H1 (cell line): ENCODE measurements at regions not wholly inside any gene's neighbourhood (a gene's known extent, or its start where the extent isn't known, plus 50 kb on each side); places are given as distances from the start of the nearest gene placed in this dataset.

Experiments used
- CTCF ChIA-PET: fragments of 300-600 bp; sonication (Branson Sonifier 250); formaldehyde crosslinking; loops from one replicate; lab custom pipeline; 2021; ENCODE audit not compliant: partially characterized antibody; lab: Charles Lee
- POLR2A ChIA-PET: fragments of 300-600 bp; sonication (Branson Sonifier 250); formaldehyde crosslinking; loops from one replicate; lab custom pipeline; 2021; ENCODE audit warnings: inconsistent platforms; ENCODE audit not compliant: partially characterized antibody; lab: Charles Lee
- DNase-seq, 2 experiments: peaks; one replicate each; pipeline versions ENCODE4 v3.0.0 to v3.0.0-alpha.2; 2010 to 2022; ENCODE audit warnings: low spot score in 2 of 2, low read depth in 1 of 2, mixed read lengths in 1 of 2
- FAIRE-seq: peaks from 2 replicates; lab custom pipeline; 2011; peaks lifted over from hg19 to GRCh38; lab: Jason Lieb, UNC
- H2AFZ ChIP-seq: 2 replicates; pipeline ENCODE4 v1.8.1; 2012; ENCODE audit warnings: low read length, inconsistent platforms
- H2AK5ac ChIP-seq: 2 replicates; pipeline ENCODE4 v1.6.1; 2013; ENCODE audit warnings: low read depth, low read length
- H2BK120ac ChIP-seq: replicated peaks from 2 replicates; pipeline ENCODE3; 2013; ENCODE audit warnings: low read depth, low read length, inconsistent platforms
- H2BK12ac ChIP-seq: 2 replicates; pipeline ENCODE4 v1.6.1; 2013; ENCODE audit warnings: low read depth, low read length
- H2BK15ac ChIP-seq: 2 replicates; pipeline ENCODE4 v1.6.1; 2013; ENCODE audit warnings: low read length
- H2BK20ac ChIP-seq: 2 replicates; pipeline ENCODE4 v1.6.1; 2013; ENCODE audit warnings: low read length
- H2BK5ac ChIP-seq: 2 replicates; pipeline ENCODE4 v1.6.1; 2013; ENCODE audit warnings: low read depth, low read length
- H3K14ac ChIP-seq: 2 replicates; pipeline ENCODE4 v1.6.1; 2013; ENCODE audit warnings: inconsistent platforms; ENCODE audit not compliant: insufficient read length
- H3K18ac ChIP-seq: 2 replicates; pipeline ENCODE4 v1.6.1; 2013; ENCODE audit warnings: low read length; ENCODE audit errors: extremely low read depth
- H3K23ac ChIP-seq: 2 replicates; pipeline ENCODE4 v1.6.1; 2013; ENCODE audit warnings: inconsistent platforms; ENCODE audit not compliant: insufficient read length
- H3K23me2 ChIP-seq: 2 replicates; pipeline ENCODE4 v1.6.1; 2013; ENCODE audit warnings: low read depth, low read length
- H3K27ac ChIP-seq: 2 replicates; pipeline ENCODE4 v1.6.1; 2011; ENCODE audit warnings: low read depth, low read length, inconsistent platforms
- H3K27me3 ChIP-seq, 4 experiments: replicated peaks in 1 of 4; 1 replicate in 1 of 4; 2 replicates in 3 of 4; pipeline versions ENCODE4 v1.6.1 to v1.8.1; 2011 to 2013; ENCODE audit warnings: low read length in 3 of 4, mild to moderate bottlenecking in 3 of 4, inconsistent platforms in 2 of 4, mixed read lengths in 2 of 4, moderate library complexity in 1 of 4; ENCODE audit not compliant: control insufficient read depth in 3 of 4, insufficient read depth in 3 of 4; ENCODE audit errors: extremely low read depth in 1 of 4
- H3K36me3 ChIP-seq, 4 experiments: 2 replicates each; pipeline versions ENCODE4 v1.6.1 to v1.8.1; 2011 to 2013; ENCODE audit warnings: mild to moderate bottlenecking in 4 of 4, low read length in 3 of 4, moderate library complexity in 2 of 4, control low read depth in 1 of 4, inconsistent platforms in 1 of 4; ENCODE audit not compliant: insufficient read depth in 4 of 4, control insufficient read depth in 2 of 4
- H3K4ac ChIP-seq: replicated peaks from 2 replicates; pipeline ENCODE3; 2013; ENCODE audit warnings: low read length, low read depth, mixed read lengths, inconsistent platforms; ENCODE audit not compliant: insufficient read length
- H3K4me1 ChIP-seq, 4 experiments: replicated peaks in 1 of 4; 1 replicate in 1 of 4; 2 replicates in 3 of 4; pipeline versions ENCODE4 v1.6.1 to v1.8.1; 2011 to 2013; ENCODE audit warnings: low read length in 3 of 4, inconsistent platforms in 2 of 4, mixed read lengths in 1 of 4; ENCODE audit not compliant: insufficient read depth in 4 of 4, control insufficient read depth in 3 of 4
- H3K4me2 ChIP-seq, 2 experiments: 2 replicates each; pipeline versions ENCODE4 v1.6.1 to v1.8.1; 2011 to 2013; ENCODE audit warnings: low read depth in 2 of 2, low read length in 2 of 2, control low read depth in 1 of 2, inconsistent platforms in 1 of 2, mild to moderate bottlenecking in 1 of 2; ENCODE audit not compliant: insufficient read depth in 1 of 2
- H3K4me3 ChIP-seq, 4 experiments: fragments of 200-600, 300-600 bp in 1 of 4; sonication (generic), shearing (Covaris generic), sonication (Bioruptor Twin) in 1 of 4; 2 replicates each; pipeline versions ENCODE4 v1.5.1 to v1.8.1; 2011 to 2016; ENCODE audit warnings: low read length in 4 of 4, low read depth in 3 of 4, control low read depth in 2 of 4, inconsistent platforms in 2 of 4, mild to moderate bottlenecking in 2 of 4, mixed read lengths in 1 of 4, moderate library complexity in 1 of 4; ENCODE audit not compliant: insufficient read depth in 2 of 4; ENCODE audit errors: extremely low read depth in 1 of 4
- H3K56ac ChIP-seq: replicated peaks from 2 replicates; pipeline ENCODE3; 2013; ENCODE audit warnings: low read depth, mild to moderate bottlenecking, mixed read lengths, low read length, inconsistent platforms; ENCODE audit not compliant: insufficient read length
- H3K79me1 ChIP-seq: 2 replicates; pipeline ENCODE4 v1.6.1; 2013; ENCODE audit warnings: low read depth, low read length, control low read depth
- H3K79me2 ChIP-seq, 2 experiments: 2 replicates each; pipeline versions ENCODE4 v1.6.1 to v1.8.1; 2012 to 2013; ENCODE audit warnings: low read length in 2 of 2, mild to moderate bottlenecking in 2 of 2, inconsistent platforms in 1 of 2; ENCODE audit not compliant: insufficient read depth in 2 of 2, control insufficient read depth in 1 of 2
- H3K9ac ChIP-seq, 4 experiments: replicated peaks in 1 of 4; 1 replicate in 1 of 4; 2 replicates in 3 of 4; pipeline versions ENCODE4 v1.6.1 to v1.8.1; 2011 to 2013; ENCODE audit warnings: low read depth in 3 of 4, low read length in 3 of 4, control low read depth in 2 of 4, mild to moderate bottlenecking in 2 of 4, moderate library complexity in 2 of 4, inconsistent platforms in 1 of 4; ENCODE audit errors: extremely low read depth in 1 of 4
- H3K9me3 ChIP-seq, 2 experiments: 2 replicates each; pipeline versions ENCODE4 v1.6.1 to v1.8.1; 2012 to 2013; ENCODE audit warnings: mild to moderate bottlenecking in 2 of 2, moderate library complexity in 2 of 2, control low read depth in 1 of 2, inconsistent platforms in 1 of 2, low read depth in 1 of 2, low read length in 1 of 2, mixed read lengths in 1 of 2; ENCODE audit not compliant: insufficient read depth in 2 of 2
- H4K20me1 ChIP-seq, 2 experiments: replicated peaks in 1 of 2; 2 replicates each; pipeline versions ENCODE3 to v1.8.1; 2011 to 2013; ENCODE audit warnings: inconsistent platforms in 2 of 2, low read length in 2 of 2, mild to moderate bottlenecking in 1 of 2; ENCODE audit not compliant: insufficient read depth in 2 of 2, control insufficient read depth in 1 of 2
- H4K5ac ChIP-seq: 2 replicates; pipeline ENCODE4 v1.6.1; 2013; ENCODE audit warnings: low read length, low read depth, mixed read lengths, inconsistent platforms; ENCODE audit not compliant: insufficient read length
- H4K8ac ChIP-seq: 2 replicates; pipeline ENCODE4 v1.8.0; 2013; ENCODE audit warnings: mild to moderate bottlenecking, moderate library complexity, low read length, inconsistent platforms; ENCODE audit not compliant: insufficient read depth; ENCODE audit errors: extremely low read depth
- H4K91ac ChIP-seq: replicated peaks from 2 replicates; pipeline ENCODE3; 2013; ENCODE audit warnings: low read length, mixed read lengths, inconsistent platforms; ENCODE audit not compliant: insufficient read length
- RAD21 ChIP-seq, 2 experiments: IDR thresholded peaks in 1 of 2; conservative IDR thresholded peaks in 1 of 2; 2 replicates each; pipeline ENCODE4 v1.6.1; 2011; ENCODE audit warnings: low read depth in 2 of 2, low read length in 2 of 2, improper control_type of control experiment in 1 of 2, inconsistent platforms in 1 of 2, mild to moderate bottlenecking in 1 of 2, moderate library complexity in 1 of 2
- SAP30 ChIP-seq: fragments of 300-600 bp; sonication (generic); IDR thresholded peaks from 2 replicates; pipeline ENCODE4 v1.7.1; 2012; ENCODE audit warnings: low read length, moderate library complexity, mild to moderate bottlenecking, inconsistent platforms; ENCODE audit not compliant: insufficient read depth, insufficient replicate concordance
- WGBS, 2 experiments: shearing (Covaris generic) in 1 of 2; methylation state at CpG; one replicate each; pipeline versions ENCODE4 v1.1.6 to v1.1.7; 2013 to 2015; ENCODE audit warnings: low lambda C conversion rate in 2 of 2, mixed read lengths in 2 of 2, inconsistent platforms in 1 of 2, low coverage in 1 of 2, missing lambda C conversion rate in 1 of 2; ENCODE audit not compliant: insufficient replicate concordance in 2 of 2, insufficient coverage in 1 of 2, insufficient read length in 1 of 2; ENCODE audit errors: extremely low coverage in 1 of 2, missing lambda C conversion rate in 1 of 2; 5-methylcytosine and 5-hydroxymethylcytosine counted together

- H3K4me3 ChIP-seq: no peak overlapping the region
Measured at GRCh38 chr2:21326152-21326551, 202.4 kb downstream of the TDRD15 start.

More at GRCh38 chr2:21326152-21326551, 202.4 kb downstream of the TDRD15 start:
- DNase-seq (no peak), FAIRE-seq (no peak)
- Histone ChIP-seq H2BK15ac (no peak overlapping the region), H3K4ac (no peak overlapping the region), H3K56ac (no peak overlapping the region), H2BK12ac (no peak overlapping the region), H3K4me1 (no peaks in the 10 kb centered on the region), H4K91ac (no peak overlapping the region), H4K20me1 (no peaks in the 10 kb centered on the region), H3K4me2 (no peak overlapping the region), H3K18ac (no peak overlapping the region), H3K14ac (no peak overlapping the region), H2BK20ac (no peak overlapping the region), H3K79me1 (no peaks in the 10 kb centered on the region), H4K5ac (no peak overlapping the region), H3K36me3 (no peaks in the 10 kb centered on the region), H3K9me3 (no peaks in the 10 kb centered on the region), H2BK120ac (no peak overlapping the region), H2BK5ac (no peak overlapping the region), H3K27me3 (no peaks in the 10 kb centered on the region), H2AK5ac (no peak overlapping the region), H2AFZ (no peak overlapping the region), H3K27ac (no peak overlapping the region), H3K23ac (no peak overlapping the region), H3K9ac (no peak overlapping the region), H3K23me2 (no peaks in the 10 kb centered on the region), H4K8ac (no peak overlapping the region), H3K79me2 (no peaks in the 10 kb centered on the region)
- 75% methylated on average over 2 of the region's 2 CpGs; no CpG with 5 or more reads in 1 of the 2 experiments for WGBS, 2 experiments
- TF ChIP-seq RAD21 (IDR thresholded peaks at IDR 0.05 in 1 of 2, conservative IDR thresholded peaks at IDR 0.05 in 1 of 2; ENCODE audit: low read depth in 2 of 2, low read length in 2 of 2) (peak; percentile 22 to 33; a peak in 3 of 4 replicates), SAP30 (no peak)
- CTCF ChIA-PET: interaction anchor here (0.7 to 1.3 kb wide), 5 partner anchors 9 to 283 kb away, joined by 3 to 7 read pairs (median 3); partner anchors contain the start of gene APOB
- POLR2A ChIA-PET: no interaction called here
